Stimulated activated CD8-positive, alpha-beta memory T cell treated with anti-CD3 and anti-CD28 coated beads, Interleukin-7, amount 100 ng/mL, for 4 hours (primary cell): ENCODE measurements at regions not wholly inside any gene's neighbourhood (a gene's known extent, or its start where the extent isn't known, plus 50 kb on each side); places are given as distances from the start of the nearest gene placed in this dataset.
"Not testable (repeated sequence)": the region's sequence is repeated elsewhere in the genome, so short reads cannot be mapped to it uniquely, and the experiment has no call there.

Source experiments
- DNase-seq, 2 donors: peaks; one replicate each; pipeline ENCODE4 v3.0.0-alpha.2; 2020; ENCODE audit warnings: low read depth in 2 of 2

DNA sequence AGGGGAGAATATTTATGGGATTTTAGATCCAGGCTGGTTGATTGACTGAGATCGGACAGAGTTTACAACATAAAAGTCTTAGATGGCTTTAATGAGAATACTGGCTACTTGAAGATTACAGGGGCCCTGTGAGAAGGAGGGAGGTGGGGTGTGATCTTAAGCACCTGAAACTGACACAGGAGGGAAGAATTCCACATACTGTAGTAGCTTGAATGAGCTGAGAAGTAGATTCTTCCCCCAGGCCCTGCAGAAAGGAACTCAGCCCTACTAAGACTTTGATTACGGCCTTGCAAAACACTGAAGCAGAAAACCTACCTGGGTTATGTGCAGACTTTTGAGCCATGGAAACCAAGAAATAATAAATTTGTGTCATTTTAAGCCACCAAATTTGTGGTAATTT, 1062.9 kb upstream of the GYPC start:
- DNase-seq = no peak

DNA sequence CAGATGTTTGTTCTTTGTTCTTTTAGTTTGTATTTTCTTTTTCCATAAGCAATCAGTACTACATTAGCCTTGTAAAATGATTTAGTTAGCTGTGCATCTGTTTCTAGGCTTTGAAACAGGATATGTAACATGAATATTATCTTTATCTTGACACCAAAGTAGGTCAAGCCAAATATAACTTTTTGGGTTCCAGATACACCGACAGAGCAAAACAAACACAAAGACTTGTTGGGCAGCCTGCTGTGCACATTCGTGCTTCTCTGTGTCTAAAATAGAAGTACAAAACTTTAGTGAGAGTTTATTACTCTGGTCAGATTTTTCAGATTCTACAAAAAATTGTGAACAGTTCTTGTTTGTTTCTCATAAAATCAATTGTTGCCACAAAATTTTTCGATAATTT, 1059.3 kb upstream of the GYPC start:
- DNase-seq = no peak

DNA sequence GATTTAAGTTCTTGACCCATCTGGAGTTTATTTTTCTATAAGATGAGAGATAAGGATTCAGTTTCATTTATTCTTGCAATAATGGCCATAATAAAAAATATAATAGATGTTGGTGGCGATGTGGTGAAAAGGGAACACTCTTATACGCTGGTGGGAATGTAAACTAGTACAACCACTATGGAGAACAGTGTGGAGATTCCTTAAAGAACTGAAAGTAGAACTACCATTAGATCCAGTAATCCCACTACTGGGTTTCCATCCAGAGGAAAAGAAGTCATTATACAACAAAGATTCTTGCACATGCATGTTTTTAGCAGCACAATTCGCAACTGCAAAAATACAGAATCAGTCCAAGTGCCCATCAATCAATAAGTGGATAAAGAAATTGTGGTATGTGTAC, 1040.5 kb upstream of the GYPC start:
- no peak for DNase-seq

DNA sequence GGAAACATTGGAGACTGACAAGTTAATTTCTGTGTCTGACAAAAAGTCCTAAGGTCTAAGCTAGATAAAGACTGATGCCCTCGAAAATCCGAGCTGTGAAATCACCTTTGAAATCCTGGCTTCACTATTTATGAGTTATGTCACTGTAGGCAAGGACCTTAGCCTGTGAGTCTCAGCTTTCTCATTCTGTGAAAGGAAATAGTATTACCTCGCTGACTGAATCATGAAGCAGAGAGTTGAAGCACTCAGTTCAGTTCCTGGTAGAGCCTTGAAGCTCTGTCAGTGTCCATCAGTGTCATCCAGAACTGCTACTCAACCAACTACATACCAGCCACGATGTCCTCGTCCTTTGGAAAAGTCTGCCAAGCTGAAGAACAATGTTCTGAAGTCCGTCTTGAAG, 1025.6 kb upstream of the GYPC start:
- DNase-seq = no peak

DNA sequence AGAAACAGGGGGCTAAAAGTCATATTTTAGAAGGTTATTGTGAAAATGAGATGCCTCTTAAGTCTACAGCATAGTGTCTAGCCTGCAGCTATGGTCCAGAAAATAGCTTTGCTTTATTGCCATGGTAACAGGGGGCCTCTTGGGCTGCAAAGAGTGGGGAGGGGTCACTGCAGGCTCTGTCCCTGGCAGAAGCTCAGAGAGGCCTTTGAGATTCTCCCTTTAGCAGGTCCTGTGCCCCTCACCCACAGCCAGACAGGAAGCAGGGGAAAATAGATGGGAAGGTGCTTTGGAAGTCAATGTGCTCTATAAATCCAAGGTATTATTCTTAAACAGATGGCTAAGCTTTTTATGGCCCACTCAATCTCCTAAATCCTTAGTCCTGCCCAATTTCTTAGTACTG, 1021.3 kb upstream of the GYPC start:
- DNase-seq = no peak

DNA sequence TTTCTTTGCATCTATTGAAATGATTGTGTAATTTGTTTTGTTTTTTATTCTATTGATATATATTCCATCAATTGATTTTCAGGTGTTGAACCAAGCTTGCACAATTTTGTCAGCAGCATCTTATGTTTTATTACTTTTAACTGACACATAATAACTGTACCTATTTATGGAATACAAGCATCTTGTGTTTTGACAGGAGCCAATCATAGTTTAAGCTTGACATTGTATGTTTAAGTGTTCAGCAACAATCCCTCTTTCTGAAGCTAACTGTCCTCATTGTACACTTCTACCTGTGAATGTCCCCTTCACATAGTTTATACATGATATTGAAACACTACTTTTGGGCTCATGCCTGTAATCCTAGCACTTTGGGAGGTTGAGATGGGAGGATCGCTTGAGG, 1017.6 kb upstream of the GYPC start:
- DNase-seq = no peak

DNA sequence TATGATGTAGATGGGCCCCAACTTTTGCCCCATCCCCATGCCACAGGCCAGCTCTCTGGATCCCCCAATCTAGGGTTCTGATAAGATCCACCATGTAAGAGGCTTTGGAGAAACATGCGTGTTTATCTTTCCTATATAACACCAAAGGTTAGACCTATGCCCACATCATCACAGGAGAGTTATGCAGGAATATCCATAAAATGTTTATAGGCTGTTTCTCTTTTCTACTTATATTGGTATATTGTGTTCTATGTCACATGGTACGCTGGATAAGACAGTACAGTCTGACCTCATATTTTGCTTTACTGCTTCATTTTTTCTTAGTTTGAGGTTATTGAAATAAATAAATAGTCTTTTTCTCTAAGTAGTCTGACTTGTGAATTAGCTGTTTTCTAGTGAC, 1013.9 kb upstream of the GYPC start:
- DNase-seq = no peak

DNA sequence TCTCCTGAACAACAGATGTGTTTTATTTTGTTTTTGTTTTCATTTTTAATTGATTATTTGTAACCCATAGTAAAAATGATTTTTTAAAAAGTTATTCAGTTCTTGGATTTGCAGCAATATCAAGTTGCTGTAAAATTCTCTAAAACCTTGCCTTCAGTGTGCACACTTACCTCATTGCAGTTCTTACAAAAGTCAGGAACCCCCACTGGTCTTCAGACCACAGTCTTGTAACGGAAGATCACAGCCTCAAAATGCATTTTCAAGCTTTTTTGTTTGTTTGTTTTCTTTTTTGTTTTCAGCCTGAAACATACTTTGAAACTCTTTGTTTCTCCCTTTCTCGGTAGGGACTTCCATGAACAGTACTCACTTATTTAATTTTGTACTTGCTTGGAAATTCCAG, 1012.8 kb upstream of the GYPC start:
- DNase-seq = no peak

DNA sequence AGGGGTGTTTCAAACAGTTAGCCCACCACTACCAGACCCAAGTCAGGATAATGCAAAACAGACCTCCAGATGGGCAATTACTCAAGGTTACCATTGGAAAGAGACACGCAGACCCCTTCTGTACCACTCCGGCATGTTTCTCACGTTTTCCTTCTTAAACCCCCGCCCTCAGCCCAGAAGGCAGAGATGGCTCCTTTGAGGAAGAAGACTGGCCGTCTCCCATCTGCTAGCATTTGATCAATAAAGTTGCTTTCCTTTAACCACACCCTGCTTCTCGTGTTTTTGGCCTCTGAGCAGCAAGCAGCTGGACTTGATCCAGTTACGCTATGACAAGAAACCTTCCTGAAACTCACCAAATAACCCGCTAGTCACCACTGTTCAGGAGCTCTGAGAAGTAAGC, 1012.4 kb upstream of the GYPC start:
- DNase-seq = no peak

DNA sequence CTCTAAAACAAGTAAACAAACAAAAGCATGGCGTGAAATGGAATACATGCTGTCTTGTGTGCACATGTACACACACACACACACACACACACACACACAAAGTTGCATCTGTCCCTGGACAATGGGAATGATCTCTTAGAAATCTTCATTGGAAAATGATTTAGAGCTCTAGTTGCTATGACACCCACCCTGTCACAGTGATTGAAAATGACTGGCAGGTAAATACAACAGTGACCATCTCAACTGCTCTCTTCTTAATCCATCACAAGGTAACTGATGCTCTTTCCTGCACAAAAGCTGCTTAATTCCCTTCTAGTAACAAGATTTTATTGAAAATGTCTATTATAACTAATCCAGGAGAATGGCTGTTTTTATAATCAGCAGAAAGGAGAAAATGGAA, 1011.7 kb upstream of the GYPC start:
- DNase-seq = no peak

DNA sequence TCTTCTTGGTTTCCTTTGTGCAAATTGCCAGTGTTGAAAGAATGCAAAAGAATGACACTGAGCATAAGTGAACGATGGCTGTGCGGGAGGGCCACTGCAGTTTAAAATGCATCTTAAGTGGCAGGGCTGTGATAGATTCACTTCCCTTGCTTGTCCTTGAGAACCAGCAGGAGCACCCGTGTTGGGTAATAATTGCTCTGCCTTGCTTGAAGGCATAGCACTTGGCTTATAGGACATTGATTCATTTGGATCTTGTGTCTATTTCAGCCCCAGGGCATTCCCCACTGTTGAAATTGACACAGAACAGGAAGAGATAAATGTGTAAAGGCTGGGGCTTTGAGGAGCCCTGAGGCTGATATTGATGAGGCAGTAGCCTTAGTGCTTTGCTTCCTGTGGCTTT, 1003.7 kb upstream of the GYPC start:
- no peak for DNase-seq

DNA sequence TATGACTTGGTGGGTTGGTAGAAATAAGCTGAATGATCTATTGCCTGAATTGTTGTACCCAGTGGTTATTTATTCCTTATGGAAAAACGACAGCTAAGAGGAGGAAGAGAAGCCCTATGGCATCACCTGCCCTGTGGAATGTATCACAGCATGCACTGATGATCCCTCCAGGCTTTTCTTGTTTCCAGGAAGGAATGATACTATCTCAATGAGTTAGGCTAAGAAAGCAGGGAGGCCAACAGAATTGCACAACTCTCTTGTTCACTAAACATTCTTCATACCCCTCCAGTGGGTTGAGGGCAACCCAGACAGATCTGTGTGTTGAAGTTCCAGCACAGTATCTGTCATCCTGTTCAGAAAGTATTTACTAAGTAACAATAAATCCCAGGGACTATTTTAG, 1001.7 kb upstream of the GYPC start:
- DNase-seq = no peak

DNA sequence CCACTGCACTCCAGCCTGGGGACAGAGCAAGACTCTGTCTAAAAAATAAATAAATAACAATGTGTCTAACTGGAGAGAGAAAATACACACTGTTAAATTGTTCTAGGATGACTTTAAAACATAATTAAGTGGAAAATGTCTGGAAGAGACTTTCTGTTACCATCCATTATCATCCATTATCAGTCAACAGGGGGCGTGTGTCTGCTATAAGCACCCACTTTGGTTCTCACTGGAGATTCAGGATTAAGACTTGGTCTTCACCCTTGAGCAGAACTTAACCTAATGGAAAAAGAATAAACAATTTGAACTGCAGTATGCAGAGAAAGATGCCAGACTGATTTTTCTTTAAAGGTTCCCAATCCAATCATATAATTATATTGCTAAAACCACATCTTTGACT, 999.8 kb upstream of the GYPC start:
- no peak for DNase-seq

DNA sequence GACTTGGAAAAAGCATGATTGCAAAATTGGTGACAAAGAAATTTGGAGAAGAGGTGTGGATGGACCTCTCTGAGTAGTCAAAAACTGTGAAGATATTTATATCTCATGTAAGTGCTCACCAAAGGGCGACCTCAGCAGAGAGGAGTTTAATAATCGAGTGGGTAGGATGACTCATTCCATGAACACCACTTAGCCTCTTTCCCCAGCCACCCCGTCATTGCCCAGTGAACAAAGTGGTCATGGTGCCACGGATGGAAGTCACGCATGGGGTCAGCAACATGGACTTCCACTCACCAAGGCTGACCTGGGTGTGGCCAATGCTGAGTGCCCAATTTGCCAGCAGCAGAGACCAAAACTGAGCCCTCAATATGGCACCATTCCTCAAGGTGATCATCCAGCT, 997.4 kb upstream of the GYPC start:
- no peak for DNase-seq

DNA sequence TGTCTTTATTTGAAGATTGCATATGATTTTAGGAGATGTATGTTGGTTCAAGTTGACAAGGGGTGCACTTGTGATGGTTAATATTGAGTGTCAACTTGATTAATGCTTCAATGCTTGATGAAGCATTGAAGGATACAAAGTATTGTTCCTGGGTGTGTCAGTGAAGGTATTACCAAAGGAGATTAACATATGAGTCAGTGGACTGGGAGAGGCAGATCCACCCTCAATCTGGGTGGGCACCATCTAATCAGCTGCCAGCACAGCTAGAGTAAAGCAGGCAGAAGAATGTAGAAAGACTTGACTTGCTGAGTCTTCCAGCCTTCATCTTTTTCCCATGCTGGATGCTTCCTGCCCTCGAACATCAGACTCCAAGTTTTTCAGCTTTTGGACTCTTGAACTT, 995.6 kb upstream of the GYPC start:
- DNase-seq = not testable (repeated sequence)

DNA sequence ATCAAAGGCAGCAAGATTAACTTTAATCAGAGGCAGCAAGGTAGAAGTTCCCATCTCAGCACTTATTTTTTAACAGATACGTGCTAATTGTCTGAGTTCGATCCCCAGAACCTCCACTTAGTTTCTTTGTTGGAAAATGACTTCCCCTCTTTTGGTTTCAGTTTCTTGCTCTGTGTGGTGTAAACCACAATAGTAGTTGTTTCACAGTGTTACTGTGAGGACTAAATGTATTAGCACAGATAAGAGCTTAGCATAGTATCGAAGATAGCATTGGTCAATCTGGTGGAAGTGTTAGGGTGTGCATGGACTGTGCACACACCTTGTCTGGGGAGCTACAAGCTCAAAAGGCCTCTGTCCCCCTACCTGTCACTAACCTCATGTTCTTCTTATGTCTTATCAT, 988.3 kb upstream of the GYPC start:
- DNase-seq = no peak

DNA sequence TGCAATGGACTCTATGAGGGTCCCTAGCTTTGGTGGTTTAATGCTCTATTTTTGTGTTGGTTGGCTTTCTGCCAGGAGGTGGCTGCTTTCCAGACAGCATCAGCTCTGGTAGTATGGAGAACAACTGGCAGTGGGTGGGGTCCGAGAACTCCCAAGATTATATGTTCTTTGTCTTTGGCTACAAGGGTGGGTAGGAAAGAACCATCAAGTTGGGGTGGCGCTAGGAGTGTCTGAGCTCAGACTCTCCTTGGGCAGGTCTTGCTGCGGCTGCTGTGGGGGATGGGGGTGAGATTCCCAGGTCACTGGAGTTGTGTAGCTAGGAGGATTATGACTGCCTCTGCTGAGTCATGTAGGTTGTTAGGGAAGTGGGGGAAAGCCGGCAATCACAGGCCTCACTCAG, 976.1 kb upstream of the GYPC start:
- DNase-seq = no peak

DNA sequence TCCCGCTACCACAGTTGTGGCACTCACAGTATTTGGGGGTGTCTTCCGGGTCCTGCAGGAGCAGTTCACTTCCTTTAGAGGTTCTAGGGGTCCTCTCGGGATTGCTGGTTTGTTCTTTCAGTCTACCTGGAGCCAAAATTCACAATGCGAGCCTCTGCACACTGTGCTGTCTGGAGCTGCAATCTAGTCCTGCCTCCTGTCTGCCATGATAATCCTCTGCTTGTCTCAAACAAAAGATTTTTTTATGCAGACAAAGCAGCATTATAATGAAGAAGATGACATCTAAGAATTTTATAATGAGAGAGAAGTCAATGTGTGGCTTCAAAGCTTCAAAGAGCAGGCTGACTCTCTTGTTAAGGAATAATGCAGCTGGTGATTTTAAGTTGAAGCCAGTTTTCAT, 975.1 kb upstream of the GYPC start:
- no peak for DNase-seq

DNA sequence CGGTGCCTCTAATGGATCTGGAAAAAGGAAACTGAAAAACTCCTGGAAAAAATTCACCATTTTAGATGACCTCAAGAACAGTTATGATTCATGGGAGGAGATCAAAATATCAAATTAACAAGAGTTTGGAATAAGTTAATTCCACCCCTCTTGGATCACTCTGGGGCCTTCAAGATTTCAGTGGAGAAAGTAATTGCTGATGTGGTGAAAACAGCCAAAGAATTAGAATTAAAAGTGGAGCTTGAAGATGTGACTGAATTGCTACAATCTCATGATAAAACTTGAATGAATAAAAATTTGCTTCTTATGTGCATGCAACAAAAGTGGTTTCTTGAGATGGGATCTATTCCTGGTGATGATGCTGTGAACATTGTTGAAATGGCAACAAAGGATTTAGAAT, 974.4 kb upstream of the GYPC start:
- DNase-seq = no peak

DNA sequence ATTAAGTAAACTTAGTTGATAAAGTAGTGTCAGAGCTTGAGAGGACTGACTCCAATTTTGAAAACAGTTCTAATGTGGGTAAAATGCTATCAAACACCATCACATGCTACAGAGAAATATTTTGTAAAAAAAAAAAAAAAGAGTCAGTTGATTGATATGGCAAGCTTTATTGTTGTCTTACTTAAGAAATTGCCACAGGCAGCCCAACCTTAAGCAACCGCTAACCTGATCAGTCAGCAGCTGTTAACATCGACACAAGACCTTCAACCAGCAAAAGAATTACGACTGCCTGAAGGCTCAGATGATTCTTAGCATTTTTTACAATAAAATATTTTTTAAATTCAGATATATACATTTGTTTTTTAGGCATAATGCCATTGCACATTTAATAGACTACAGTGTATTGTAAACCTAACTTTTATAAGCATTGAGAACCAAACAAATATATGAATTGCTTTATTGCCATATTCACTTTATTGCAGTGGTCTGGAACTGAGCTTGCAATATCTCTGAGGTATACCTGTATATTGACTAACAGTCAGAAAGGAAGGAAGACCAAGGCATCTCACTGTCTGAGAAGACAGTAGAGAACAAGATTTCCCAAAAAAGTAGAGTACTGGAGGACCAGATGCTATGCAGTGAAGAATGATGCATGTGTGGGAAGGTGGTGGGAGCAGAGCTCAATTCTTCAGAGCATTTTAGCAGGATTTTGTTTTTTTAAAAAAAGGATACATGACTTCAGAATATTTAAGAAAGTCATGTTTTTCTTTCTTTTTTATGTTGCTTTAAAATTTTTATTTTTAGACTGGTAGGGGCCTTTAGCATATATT, 973.8 kb upstream of the GYPC start:
- DNase-seq = no peak

DNA sequence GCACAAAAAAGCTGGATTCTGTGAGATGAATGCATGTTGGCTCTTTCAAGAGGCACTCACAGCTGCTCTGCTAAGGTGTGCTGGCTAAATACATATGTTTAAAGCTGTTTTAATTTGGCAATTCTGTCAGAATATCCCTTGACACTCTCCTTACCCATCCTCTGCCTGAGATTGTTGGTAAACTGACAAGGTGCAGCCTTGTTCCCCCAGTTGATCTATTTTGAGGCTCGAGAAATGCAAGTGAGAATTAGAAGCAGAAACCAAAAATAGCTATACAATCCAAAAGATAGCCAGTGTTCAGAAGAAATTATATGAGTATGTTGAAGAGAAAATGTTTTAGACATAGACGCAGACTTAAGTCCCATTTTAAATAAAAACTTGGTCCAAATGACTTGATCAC, 971.7 kb upstream of the GYPC start:
- DNase-seq = no peak

DNA sequence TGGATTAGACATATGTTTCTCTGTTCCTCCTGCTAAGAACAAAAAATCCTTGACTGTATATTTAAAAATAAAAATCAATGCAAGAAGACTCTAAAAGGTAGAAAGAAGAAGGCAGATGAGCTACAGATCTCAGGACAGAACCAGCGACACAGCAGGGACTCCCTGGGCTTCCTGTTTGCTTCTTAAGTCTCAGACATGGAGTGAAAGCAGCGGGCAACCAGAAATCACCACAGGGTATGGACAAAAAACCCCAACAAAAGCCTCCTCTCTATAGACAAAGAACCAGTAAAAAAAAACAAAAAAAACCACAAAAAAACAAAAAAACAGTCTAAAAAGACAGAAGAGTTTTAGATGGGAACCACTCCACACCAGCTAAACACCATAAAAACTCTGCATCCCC, 971.0 kb upstream of the GYPC start:
- DNase-seq = no peak

DNA sequence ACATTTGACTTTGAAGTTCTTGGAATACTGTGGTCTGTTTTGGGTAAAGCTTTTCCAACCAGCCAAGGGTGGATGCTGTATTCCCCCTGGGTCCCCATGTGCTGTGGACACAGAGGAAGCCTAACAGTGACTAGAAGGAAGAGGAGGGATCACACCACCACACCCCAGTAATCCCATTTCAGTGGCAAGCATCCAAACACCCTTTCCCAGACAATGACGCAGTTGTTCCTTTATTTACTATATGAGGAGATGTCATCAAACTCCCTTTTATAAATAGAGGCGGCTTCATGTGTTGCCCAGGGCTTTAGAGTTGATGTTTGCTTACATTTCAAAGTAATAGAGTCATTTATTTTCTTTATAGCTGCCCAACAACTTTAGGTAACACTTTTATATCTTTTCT, 959.4 kb upstream of the GYPC start:
- DNase-seq = no peak

DNA sequence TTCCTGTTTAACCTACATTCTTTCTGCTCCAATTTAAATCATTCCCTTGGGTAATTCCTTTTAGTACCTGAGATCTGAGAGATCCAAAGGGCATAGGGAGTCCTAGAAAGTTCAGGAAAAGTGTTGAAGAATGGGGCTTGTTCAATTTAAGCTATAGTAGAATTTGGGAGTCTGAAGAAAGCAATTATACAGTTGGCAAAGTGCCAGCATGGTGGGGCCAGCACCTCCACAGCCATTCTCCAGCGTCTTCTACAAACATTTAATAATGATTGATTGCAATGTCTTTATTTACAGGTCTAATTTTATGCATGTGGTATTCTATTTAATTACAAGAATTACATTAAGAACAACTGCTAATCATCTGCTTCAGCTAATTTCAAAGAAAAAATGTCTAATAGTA, 957.7 kb upstream of the GYPC start:
- no peak for DNase-seq
